TTC549 (cell line): ENCODE measurements at regions not wholly inside any gene's neighbourhood (a gene's known extent, or its start where the extent isn't known, plus 50 kb on each side); places are given as distances from the start of the nearest gene placed in this dataset.
"Not testable (repeated sequence)": the region's sequence is repeated elsewhere in the genome, so short reads cannot be mapped to it uniquely, and the experiment has no call there.

Experiments
- FAIRE-seq: peaks from 2 replicates; lab custom pipeline; 2012; peaks lifted over from hg19 to GRCh38; lab: Jason Lieb, UNC

DNA sequence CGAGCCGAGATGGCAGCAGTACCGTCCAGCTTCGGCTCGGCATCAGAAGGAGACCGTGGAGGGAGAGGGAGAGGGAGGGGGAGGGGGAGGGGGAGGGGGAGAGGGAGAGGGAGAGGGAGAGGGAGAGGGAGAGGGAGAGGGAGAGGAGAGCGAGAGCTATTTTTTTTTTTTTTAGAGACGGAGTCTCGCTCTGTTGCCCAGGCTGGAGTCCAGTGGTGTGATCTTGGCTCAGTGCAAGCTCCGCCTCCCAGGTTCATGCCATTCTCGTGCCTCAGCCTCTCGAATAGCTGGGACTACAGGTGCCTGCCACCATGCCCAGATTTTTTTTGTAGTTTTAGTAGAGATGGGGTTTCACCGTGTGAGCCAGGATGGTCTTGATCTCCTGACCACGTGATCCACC, 106.1 kb upstream of the EEF2KMT start:
- FAIRE-seq: not testable (repeated sequence)

DNA sequence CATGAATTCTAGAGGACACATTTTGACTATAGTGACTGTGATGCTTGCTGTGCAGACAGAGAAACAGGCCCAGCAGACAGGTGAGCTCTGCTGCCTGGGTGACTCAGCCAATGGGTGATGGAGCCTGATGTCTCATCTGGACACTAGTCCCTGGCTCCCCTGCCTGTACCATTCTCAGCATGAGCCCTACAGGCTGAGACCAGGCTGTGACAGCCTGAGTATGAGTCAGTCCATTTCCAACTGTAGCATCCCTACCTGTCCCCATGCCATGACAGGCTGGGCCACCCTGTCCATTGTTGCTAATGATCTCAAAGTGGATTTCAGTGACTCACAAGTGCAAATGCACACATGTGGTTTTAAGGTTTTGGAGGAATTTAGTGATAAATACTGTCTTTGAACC, 102.5 kb upstream of the EEF2KMT start:
- no peak for FAIRE-seq

DNA sequence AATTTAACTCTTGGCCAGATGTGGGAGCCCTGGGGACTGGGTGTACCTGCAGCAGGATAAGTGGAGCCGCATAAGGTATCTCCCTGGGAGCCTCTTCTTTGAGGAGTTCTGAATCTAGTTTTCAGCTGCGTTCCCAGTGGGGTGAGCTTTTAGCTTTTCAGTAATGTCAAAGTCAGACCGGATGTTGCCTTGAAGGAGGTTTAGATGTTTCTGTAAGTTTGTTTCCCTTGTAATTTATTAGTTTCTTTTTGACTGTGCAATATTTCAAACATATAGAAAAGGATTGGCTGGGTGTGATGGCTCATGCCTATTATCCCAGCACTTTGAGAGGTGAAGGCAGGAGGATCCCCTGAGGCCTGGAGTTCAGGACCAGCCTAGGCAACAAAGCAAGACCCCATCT, 98.6 kb upstream of the EEF2KMT start:
- FAIRE-seq: no peak

DNA sequence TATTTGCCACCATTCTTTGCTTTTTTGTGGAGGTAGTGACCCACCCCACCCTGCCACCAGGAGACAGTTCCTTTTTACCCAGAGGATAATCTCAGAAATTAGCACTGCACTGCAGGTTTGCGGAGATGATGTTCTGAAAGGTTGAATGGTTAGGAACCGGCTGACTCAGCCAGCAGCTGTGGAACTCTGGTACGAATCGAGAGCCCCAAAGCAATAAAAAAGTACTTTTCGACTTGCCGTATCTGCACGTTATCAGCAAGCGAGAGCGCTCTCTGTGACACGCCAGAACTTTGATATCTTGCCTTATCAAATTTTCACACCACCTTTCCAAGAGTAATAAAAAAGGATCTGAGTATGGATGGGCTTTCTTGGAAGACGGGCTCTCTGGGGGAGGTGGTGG, 96.3 kb upstream of the EEF2KMT start:
- FAIRE-seq: no peak

DNA sequence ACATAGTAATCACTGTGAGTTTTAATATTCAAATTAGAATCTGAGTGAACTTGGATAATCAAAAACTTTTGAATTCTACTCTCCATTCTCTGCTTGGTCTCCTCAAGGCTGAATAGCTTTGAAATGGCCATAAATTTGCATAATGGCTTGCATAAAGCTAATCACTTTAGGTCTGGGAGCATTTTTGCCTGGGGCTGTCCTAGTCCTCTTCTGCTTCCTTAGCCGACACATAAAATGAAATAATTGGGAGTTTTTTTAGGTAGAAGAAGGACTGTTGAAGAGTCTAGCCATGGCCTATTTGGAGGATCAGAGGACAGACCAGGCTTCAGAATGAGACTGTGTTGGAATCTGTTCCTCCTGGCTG, 91.4 kb upstream of the EEF2KMT start:
- no peak for FAIRE-seq

DNA sequence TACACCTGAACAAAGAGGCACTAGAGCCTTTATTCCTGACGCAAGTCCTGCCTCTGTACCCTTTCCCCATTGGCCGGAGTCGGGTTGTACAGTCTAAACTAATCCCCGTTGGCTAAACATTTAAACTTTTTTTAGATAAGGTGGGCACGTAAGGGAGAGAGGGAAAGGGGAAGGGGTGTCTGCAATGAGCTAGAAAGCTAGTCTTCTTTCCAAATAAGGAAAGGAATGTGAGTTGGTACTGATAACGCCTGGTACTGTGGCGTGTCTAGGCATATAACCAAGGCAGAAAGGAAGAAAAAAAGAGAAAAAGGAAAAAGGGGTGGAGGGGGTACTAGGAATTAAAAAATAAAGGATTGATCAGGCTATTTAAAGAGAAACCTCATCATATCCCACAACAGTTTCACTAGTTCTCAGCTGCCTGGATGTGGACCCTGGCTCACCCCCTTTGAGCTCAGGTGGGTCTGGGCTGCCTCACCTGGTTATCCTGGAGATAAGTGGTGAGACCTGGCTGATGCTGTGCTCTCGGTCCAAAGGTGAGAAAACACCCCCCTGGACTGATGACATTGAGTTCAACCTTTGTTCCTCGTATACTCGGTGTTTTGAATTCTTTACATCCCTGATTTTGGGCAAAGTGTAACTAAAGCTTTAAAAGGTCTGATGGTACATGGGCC, 90.9 kb upstream of the EEF2KMT start:
- no peak for FAIRE-seq

DNA sequence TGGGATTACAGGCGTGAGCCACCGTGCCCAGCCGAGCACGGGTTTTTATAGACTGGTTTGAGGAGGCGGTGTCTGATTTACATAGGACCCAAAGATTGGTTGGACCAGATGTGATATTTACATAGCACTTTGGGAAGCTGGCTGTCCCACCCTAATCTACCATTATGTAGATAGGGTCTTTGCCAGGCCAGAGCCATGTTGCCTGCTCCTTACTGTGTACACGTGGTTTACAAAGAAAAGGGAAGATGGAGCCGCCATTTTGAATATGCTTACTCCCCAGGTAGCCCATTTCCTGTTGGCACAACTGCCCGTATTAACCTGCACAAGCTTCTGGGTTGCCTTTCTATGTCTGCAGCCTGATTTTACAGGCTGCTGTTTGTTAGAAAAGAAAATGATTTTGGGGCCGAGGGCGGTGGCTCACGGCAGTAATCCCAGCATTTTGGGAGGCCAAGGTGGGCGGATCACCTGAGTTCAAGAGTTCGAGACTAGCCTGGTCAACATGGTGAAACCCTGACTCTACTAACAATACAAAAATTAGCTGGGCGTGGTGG, 89.9 kb upstream of the EEF2KMT start:
- no peak for FAIRE-seq

DNA sequence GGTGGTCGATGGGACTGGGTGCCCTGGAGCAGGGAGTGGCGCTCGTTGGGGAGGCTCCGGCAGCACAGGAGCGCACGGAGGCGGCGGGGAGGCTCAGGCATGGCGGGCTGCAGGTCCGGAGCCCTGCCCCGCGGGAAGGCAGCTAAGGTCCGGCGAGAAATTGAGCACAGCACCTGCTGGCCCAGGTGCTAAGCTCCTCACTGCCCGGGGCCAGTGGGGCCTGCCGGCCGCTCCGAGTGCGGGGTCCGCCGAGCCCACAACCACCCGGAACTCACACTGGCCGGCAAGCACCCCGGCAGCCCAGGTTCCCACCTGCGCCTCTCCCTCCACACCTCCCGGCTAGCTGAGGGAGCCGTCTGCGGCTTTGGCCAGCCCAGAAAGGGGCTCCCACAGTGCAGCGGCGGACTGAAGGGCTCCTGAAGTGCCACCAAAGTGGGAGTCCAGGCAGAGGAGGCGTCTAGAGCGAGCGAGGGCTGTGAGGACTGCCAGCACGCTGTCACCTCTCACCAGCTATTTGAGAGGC, 88.8 kb upstream of the EEF2KMT start:
- no peak for FAIRE-seq

DNA sequence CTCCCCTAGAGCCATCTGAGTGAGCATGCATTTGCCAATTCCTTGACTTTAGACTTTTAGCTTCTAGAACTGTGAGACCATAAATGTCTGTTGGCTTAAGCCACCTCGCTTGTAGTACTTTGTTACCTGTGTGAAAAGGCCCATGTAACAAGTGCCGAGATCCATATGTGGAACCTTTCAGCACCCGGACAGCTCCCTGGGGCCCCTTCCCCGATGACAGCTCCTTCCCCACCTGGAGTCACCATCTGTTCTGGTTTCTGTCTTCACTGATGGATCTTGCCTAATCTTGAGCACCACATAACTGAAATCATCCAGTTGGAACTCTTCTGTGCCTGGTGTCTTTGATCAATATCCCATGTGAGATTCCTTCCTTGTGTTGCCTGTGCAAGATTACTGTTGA, 78.9 kb upstream of the EEF2KMT start:
- no peak for FAIRE-seq

DNA sequence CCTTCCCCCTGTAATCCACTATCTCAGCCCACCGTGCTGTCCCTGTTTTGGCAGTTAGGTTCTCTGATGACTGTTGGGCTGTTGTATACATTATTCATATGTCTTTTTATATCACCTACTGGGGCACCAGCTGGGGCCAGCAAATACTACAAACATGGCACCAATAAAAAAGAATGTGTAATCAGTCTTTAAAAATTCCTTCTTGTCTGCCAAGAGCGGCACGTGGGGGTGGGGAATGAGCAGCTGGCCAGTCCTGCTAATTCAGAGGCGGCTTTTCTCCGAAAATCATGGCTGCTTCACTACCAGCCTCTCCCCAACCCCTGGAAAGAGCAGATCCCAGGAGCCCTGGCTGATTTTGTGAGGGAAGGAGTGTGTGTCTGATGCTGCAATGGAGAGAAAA, 77.7 kb upstream of the EEF2KMT start:
- FAIRE-seq: no peak

DNA sequence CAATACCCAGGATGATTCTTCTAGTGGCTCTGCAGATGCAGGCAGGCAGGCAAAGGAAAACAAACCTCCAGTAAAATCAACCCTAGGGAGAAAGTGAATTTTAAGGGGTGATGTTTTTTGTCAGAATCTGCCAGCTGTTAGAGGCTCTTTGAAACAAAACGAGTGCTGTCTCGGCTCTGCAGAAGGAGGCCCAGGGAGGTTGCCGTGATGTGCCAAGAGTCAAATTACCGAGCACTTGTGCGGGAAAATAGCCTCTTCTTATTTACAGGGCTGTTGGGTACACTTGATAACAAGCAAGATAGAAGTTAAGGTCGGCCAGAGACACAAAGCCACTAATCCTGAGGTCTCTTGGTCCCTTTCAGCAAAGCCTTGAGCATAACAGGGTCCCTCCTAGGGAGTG, 68.9 kb upstream of the EEF2KMT start:
- no peak for FAIRE-seq

DNA sequence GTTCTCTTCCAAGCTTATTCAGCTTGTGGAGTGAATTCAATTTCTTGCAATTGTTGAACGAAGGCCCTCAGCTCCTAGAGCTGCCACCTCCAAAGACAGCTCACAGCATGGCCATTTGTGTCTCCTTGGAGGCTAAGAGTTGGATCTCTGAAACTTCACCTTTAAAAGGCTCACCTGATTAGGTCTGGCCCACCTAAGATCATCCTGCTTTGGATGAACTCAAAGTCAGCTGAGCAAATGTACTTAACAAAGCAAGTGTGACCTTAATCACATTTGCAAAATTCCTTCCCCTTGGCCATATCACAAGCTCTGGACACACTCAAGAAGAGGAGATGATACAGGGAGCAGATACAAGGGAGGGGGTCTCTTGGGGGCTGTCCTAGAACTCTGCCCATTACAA, 67.8 kb upstream of the EEF2KMT start:
- FAIRE-seq: not testable (repeated sequence)

DNA sequence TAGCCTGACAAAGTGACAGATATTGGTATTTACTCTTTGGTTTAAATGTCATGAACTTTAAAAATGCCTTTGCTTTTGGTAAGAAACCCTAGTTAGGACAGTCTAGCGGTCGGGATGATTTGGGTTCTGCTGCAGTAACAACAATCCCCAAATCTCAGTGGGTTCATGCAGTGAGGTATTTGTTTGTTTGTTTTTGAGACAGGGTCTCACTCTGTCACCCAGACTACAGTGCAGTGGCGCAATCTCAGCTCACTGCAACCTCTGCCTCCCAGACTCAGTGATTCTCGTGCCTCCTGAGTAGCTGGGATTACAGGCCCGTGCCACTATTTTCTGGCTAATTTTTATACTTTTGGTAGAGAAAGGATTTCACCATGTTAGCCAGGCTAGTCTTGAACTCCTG, 65.2 kb upstream of the EEF2KMT start:
- FAIRE-seq: not testable (repeated sequence)

DNA sequence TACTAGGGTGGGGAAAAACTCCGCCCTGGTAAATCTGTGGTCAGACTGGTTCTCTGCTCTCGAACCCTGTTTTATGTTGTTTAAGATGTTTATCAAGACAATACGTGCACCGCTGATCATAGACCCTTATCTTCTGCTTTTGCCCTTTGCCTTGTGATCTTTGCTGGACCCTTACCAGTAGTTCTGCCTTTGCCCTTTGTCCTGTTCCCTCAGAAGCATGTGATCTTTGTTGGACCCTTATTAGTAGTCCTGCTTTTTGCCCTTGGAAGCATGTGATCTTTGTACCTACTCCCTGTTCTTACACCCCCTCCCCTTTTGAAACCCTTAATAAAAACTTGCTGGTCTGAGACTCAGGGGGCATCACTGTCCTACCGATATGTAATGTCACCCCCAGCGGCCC, 64.3 kb upstream of the EEF2KMT start:
- not testable (repeated sequence) for FAIRE-seq

DNA sequence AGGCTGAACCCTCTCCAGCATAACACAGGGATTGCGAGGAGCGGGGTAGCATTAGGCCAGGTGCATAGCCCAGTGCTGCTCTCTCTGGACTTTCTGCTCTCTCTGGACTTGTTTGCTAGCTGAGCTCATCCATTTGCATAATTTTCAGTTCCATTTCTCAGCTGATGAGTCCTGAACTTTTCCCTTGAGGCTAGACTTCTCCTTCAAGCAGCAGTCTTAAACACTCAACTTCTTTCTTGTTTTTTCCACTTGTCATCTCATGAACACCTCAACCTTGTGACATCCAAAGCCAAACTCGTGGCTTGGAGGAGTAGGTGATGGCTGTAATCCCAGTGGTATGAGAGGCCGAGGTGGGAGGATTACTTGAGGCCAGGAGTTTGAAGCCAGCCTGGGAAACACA, 62.4 kb upstream of the EEF2KMT start:
- FAIRE-seq: not testable (repeated sequence)

DNA sequence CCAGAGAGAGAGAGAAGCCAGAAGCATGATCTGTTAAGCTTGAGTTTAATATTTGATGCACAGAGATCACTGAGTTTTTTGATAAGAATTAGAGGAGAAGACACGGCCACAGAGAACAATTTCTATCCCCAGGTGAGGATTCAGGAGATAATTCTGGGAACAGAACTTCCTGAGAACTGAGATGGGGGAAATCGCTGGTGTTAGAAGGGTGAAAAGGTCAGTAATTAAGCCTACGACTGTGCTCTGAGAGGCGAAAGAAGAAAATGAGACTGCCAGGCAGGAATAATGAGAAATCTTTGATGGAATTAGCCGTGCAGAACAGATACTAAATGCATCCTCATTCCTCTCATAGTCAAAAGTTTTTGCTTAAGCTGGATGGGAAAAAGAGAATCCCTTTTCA, 61.9 kb upstream of the EEF2KMT start:
- FAIRE-seq: not testable (repeated sequence)

DNA sequence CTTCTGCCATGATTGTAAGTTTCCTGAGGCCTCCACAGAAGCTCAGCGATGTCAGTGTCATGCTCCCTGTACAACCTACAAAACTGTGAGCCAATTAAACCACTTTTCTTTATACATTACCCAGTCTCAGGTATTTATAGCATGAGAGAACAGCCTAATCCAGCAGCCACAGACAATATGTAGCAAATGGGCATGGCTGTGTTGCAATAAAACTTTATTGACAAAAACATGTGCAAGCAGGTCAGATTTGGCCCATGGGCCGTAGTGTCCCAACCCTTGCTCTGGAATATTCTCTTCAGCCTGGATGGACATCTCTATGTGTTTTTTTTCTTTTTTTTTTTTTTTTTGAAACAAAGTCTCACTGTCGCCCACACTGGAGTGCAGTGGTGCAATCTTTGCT, 60.9 kb upstream of the EEF2KMT start:
- FAIRE-seq: no peak

DNA sequence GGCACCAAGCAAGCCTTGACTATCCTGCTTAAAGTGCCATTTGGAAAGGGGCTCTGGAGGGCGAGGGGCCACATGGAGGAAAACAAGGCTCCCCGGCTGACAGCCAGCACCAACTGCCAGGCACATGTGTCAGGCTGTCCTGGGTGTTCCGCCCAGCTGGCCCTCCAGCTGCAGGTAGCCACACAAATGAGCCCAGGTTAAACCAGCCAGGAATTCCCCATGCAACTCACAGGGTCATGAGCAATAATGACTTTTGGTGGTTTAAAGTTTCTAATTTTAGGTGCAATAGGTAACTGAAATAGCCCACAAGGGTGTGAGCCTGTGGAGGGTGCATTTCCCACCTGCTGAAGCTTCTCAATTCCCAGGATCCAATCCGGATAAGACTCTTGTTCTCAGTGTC, 58.9 kb upstream of the EEF2KMT start:
- not testable (repeated sequence) for FAIRE-seq

DNA sequence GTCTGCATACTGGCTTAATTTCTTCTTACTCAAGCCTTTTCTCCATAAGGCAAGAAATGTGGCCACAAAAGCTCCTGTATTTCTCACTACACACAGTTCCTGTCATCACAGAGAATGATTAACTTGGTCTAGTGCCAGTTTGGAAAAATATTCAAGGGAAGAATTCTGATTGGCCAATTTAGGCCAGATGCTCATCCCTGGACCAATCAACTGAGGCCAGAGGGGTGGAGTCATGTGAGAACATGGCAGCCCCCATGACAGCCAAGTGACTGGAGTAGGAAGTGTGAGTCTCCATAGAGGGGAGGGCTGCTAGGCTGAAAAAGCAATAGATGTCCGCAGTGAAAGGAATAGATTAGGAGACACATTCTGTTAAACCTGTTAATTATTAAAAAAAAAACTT, 56.4 kb upstream of the EEF2KMT start:
- not testable (repeated sequence) for FAIRE-seq

DNA sequence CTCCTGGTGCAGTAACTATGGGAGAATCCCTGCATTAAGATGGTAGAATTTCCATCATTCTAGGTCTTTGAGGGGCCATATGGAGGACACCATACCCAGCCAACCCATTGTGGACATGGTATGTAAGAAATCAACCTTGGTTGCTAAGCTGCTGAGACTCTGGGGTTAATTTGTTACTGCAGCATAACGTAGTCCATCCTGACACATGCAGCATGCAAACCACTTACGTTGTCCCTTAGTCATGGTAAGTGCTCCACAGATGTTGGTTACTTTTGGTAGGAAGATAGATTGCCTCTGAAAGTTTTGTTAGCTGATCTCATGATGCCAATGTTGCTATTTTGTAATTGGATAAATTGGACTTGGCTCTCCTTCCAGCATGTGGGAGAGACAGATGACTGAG, 53.8 kb upstream of the EEF2KMT start:
- FAIRE-seq: not testable (repeated sequence)
